Activated naive CD4-positive, alpha-beta T cell treated with anti-CD3 and anti-CD28 coated beads, Interleukin-2, amount 10 ng/mL, durations not matched to agents 7 days and 5 days (primary cell): ENCODE measurements at regions not wholly inside any gene's neighbourhood (a gene's known extent, or its start where the extent isn't known, plus 50 kb on each side); places are given as distances from the start of the nearest gene placed in this dataset.

ENCODE experiments used
- CTCF ChIA-PET: fragments of 350-600 bp; sonication (Branson Sonifier 250); formaldehyde crosslinking; loops from one replicate; lab custom pipeline; 2021; ENCODE audit warnings: antibody characterized with exemption; lab: Charles Lee
- DNase-seq: peaks from one replicate; pipeline ENCODE4 v3.0.0-alpha.2; 2020
- H3K27ac Mint-ChIP-seq: one replicate; pipeline ENCODE4 v1.8.0; 2021; ENCODE audit warnings: mild to moderate bottlenecking, moderate library complexity, mixed read lengths
- H3K27me3 Mint-ChIP-seq: one replicate; pipeline ENCODE4 v1.8.0; 2021; ENCODE audit warnings: mild to moderate bottlenecking, mixed read lengths
- H3K36me3 Mint-ChIP-seq: one replicate; pipeline ENCODE4 v1.8.0; 2021; ENCODE audit warnings: mixed read lengths
- H3K4me1 Mint-ChIP-seq: one replicate; pipeline ENCODE4 v1.8.0; 2021; ENCODE audit warnings: mixed read lengths
- H3K4me3 Mint-ChIP-seq: one replicate; pipeline ENCODE4 v1.8.0; 2021; ENCODE audit warnings: mild to moderate bottlenecking, moderate library complexity, mixed read lengths
- H3K9me3 Mint-ChIP-seq: one replicate; pipeline ENCODE4 v1.8.0; 2021; ENCODE audit warnings: mixed read lengths

DNA sequence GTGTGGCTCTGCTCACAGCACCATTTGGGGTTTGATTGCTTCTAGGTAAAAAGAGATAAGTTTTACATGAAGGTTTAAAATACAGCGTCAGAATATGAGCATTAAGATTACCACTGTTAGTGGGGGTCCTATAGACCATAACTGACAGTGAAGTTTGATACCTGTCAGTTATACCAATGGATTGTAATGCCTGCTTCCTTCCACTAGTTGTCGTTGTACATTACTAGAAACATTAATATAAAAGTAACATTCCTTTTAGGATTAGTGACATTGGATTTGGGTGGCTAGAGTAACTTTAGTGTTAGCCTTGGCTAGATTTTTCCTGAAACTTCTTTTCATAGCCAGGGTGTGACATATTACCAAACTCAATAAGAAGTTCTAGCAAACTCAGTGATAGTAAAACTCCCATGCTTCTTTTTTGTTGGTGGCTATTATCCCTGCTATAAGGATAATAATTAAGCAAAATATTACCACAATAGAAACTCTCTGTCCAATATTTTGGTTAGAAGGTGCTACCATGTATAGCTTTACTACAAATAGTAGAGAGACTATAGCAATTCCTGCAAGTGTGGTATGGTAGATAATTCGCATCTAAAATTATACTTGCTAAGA is 57.1 kb downstream of the FAM181B start:
- Mint-ChIP-seq H3K4me1 (no peaks in the 10 kb centered on the region), H3K36me3 (no peaks in the 10 kb centered on the region), H3K9me3 (no peaks in the 10 kb centered on the region), H3K27me3 (peaks cover 4% of the 10 kb centered on the region), H3K27ac (no peak overlapping the region), H3K4me3 (no peak overlapping the region)
- DNase-seq = no peak
- CTCF ChIA-PET = interaction anchor here (0.6 to 1.3 kb wide), 3 partner anchors 10 to 1889 kb away, joined by 3 to 7 read pairs (median 3); no protein-coding TSS in a partner anchor

- Mint-ChIP-seq H3K27me3 (peaks cover 4% of the 10 kb centered on the region), H3K4me3 (no peak overlapping the region), H3K4me1 (no peaks in the 10 kb centered on the region), H3K9me3 (no peaks in the 10 kb centered on the region), H3K36me3 (no peaks in the 10 kb centered on the region), H3K27ac (no peak overlapping the region)
- CTCF ChIA-PET = interaction anchor here (1.3 kb wide), 1 partner anchor 26 kb away, joined by 7 read pairs; no protein-coding TSS in a partner anchor
- no peak for DNase-seq
Measured at GRCh38 chr11:82675838-82676237, 57.8 kb downstream of the FAM181B start.

DNA sequence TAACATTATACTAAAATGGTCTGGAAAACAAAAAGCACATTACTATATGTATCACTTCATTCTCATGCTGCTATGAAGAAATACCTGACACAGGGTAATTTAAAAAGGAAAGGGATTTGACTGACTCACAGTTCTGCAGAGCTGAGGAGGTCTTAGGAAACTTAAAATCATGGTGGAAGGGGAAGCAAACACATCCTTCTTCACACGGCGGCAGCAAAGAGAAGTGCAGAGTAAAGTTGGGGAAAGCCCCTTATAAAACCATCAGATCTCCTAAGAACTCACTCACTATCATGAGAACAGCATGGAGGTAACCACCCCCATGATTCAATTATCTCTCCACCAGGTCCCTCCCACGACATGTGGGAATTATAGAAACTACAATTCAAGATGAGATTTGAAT is 60.0 kb downstream of the FAM181B start:
- H3K4me3 Mint-ChIP-seq = no peak overlapping the region
- H3K27me3 Mint-ChIP-seq = peaks cover 2% of the 10 kb centered on the region
- H3K27ac Mint-ChIP-seq = no peak overlapping the region
- H3K9me3 Mint-ChIP-seq = no peaks in the 10 kb centered on the region
- CTCF ChIA-PET = interaction anchor here (1.1 kb wide), 1 partner anchor 10 kb away, joined by 4 read pairs; no protein-coding TSS in a partner anchor
- DNase-seq = no peak
- no peaks in the 10 kb centered on the region for H3K36me3 Mint-ChIP-seq
- no peaks in the 10 kb centered on the region for H3K4me1 Mint-ChIP-seq

DNA sequence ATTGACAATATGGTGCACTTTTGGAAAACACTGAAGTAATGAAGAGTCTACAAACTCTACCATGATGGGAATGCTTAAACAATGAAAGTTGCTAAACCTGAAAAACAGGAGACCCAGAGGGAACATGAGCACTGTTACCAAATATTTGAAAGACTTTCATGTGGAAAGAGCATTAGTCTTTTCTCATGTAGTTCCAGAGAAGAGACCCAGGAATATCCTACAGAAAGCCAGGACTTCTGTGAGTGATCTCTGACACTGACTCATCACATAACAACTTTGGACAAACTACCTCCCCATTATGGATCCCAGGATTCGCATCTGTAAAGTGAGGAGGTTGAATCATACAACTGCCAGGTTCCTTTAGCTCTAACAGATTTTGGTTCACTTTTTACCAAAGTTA is 62.2 kb downstream of the FAM181B start:
- H3K27ac Mint-ChIP-seq = no peak overlapping the region
- DNase-seq = no peak
- no peaks in the 10 kb centered on the region for H3K9me3 Mint-ChIP-seq
- H3K4me3 Mint-ChIP-seq = no peak overlapping the region
- H3K4me1 Mint-ChIP-seq = no peaks in the 10 kb centered on the region
- peaks cover 4% of the 10 kb centered on the region for H3K27me3 Mint-ChIP-seq
- CTCF ChIA-PET = no interaction called here
- no peaks in the 10 kb centered on the region for H3K36me3 Mint-ChIP-seq

DNA sequence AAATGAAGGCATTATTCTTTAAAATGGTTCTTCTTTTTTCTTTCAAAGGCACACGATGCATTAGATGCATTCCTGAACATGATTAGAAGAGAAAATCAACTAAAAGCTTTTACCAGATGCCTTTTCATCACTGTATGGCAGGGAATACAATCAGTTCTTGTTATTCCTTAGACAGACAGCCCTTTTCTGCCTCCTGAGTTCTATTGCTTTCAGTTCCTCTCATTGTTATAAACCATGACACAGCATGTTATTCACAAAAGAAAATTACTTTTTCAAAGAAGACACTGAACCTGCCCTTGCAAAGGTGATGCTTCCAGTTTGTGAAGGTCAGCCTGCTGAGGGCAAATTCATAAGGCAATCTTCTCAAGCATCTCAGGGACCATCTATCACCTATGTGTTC is 70.1 kb downstream of the FAM181B start:
- Mint-ChIP-seq H3K9me3 (no peaks in the 10 kb centered on the region), H3K27me3 (peaks cover under 1% of the 10 kb centered on the region), H3K4me3 (no peak overlapping the region), H3K4me1 (no peaks in the 10 kb centered on the region), H3K27ac (no peak overlapping the region), H3K36me3 (no peaks in the 10 kb centered on the region)
- no peak for DNase-seq
- CTCF ChIA-PET = no interaction called here

DNA sequence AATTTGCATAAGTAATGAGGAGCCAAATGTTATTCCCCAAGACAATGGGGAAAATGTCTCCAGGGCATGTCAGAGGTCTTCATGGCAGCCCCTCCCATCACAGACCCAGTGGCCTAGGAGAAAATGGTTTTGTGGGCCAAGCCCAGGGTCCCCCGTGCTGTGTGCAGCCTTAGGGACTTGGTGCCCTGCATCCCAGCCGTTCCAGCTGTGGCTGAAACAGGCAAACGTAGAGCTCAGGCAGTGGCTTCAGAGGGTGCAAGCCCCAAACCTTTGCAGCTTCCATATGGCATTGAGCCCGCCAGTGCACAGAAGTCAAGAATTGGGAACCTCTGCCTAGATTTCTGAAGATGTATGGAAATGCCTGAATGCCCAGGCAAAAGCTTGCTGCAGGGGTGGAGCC is 79.9 kb downstream of the FAM181B start:
- Mint-ChIP-seq H3K27me3 (peaks cover 13% of the 10 kb centered on the region), H3K4me3 (no peak overlapping the region), H3K27ac (no peak overlapping the region), H3K4me1 (no peaks in the 10 kb centered on the region), H3K9me3 (no peaks in the 10 kb centered on the region), H3K36me3 (no peaks in the 10 kb centered on the region)
- CTCF ChIA-PET = no interaction called here
- DNase-seq = no peak

- no peaks in the 10 kb centered on the region for H3K9me3 Mint-ChIP-seq
- CTCF ChIA-PET = no interaction called here
- peaks cover 4% of the 10 kb centered on the region for H3K27me3 Mint-ChIP-seq
- DNase-seq = no peak
- H3K27ac Mint-ChIP-seq = no peak overlapping the region
- no peaks in the 10 kb centered on the region for H3K4me1 Mint-ChIP-seq
- H3K4me3 Mint-ChIP-seq = no peak overlapping the region
- no peaks in the 10 kb centered on the region for H3K36me3 Mint-ChIP-seq
Measured at GRCh38 chr11:82639251-82639650, 94.4 kb downstream of the FAM181B start.

GRCh38 chr11:82636615-82637014 is 97.0 kb downstream of the FAM181B start:
- CTCF ChIA-PET = no interaction called here
- Mint-ChIP-seq H3K27ac (no peak overlapping the region), H3K4me3 (no peak overlapping the region), H3K4me1 (peaks cover 4% of the 10 kb centered on the region), H3K27me3 (no peaks in the 10 kb centered on the region), H3K36me3 (no peaks in the 10 kb centered on the region), H3K9me3 (no peaks in the 10 kb centered on the region)
- DNase-seq = no peak

- Mint-ChIP-seq H3K4me3 (no peak overlapping the region), H3K36me3 (no peaks in the 10 kb centered on the region), H3K4me1 (peaks cover 4% of the 10 kb centered on the region), H3K9me3 (no peaks in the 10 kb centered on the region), H3K27me3 (no peaks in the 10 kb centered on the region), H3K27ac (no peak overlapping the region)
- DNase-seq = no peak
- CTCF ChIA-PET = no interaction called here
Measured at GRCh38 chr11:82634091-82634490, 99.6 kb downstream of the FAM181B start.

GRCh38 chr11:82631722-82632630 is 101.7 kb downstream of the FAM181B start:
- DNase-seq = no peak
- Mint-ChIP-seq H3K9me3 (peaks cover 6% of the 10 kb centered on the region), H3K36me3 (no peaks in the 10 kb centered on the region)

DNA sequence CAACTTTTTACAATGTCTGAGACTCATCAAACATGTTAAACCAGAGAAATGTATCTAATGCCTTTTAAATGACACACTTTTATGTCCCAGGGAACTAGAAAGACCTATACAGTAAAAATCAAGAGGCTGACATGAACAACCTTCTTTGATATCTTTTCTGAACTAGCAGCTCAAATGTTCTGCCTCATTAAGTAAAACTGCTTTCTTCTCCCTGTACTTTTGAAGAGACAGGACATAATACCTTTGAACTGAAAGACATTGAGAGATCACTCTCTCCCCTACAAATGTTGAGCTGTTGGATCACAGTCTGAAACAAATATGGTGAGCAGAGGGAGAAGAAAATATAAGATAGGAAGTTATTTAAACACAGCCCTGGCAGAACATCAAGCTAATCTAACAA is 123.0 kb downstream of the FAM181B start:
- Mint-ChIP-seq H3K4me1 (no peaks in the 10 kb centered on the region), H3K4me3 (no peak overlapping the region), H3K36me3 (no peaks in the 10 kb centered on the region), H3K9me3 (no peaks in the 10 kb centered on the region), H3K27ac (no peak overlapping the region), H3K27me3 (no peaks in the 10 kb centered on the region)
- CTCF ChIA-PET = no interaction called here
- no peak for DNase-seq

More at GRCh38 chr11:82631722-82632630, 101.7 kb downstream of the FAM181B start:
- Mint-ChIP-seq H3K27ac (no peak overlapping the region), H3K4me1 (peaks cover 4% of the 10 kb centered on the region), H3K4me3 (no peak overlapping the region), H3K27me3 (no peaks in the 10 kb centered on the region)
- CTCF ChIA-PET = no interaction called here

DNA sequence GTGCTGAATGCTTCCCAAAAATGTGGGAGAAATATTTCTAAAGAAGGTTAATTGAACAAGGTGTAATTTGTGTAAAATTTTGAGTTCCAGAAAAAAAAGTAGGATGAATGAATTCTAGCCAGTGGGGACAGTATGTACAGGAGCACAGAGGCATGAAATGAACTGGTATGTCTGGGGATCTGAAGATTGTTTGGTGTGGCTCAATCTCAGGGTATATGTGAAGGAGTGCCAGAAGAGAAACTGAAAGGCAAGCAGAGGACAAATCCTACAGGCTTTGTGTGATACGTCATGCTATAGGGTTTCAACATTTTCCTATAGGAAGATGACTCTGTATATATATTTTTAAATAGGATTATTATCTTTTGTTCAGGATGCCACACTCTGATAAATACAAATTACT is 126.9 kb downstream of the FAM181B start:
- H3K9me3 Mint-ChIP-seq = no peaks in the 10 kb centered on the region
- peaks cover 7% of the 10 kb centered on the region for H3K27me3 Mint-ChIP-seq
- CTCF ChIA-PET = no interaction called here
- no peaks in the 10 kb centered on the region for H3K36me3 Mint-ChIP-seq
- H3K27ac Mint-ChIP-seq = no peak overlapping the region
- H3K4me3 Mint-ChIP-seq = no peak overlapping the region
- H3K4me1 Mint-ChIP-seq = no peaks in the 10 kb centered on the region
- no peak for DNase-seq

DNA sequence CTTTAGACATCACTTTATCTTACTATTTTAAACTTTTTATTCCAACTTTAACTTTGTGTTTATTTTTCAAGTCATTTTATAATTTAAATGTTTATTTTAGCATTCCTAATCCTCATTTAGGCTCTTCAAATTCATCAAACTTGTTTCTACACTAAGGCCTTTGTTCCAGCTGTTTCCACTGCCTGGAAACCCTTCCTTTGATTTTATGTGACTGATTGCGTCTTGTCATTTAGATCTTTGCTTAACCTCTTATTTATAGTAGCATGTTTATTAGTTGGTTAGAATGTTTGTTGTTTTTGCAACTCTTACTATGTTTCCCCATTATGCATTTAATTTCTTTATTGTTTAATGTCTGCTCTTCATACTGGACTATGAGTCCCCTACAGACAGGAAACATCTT is 132.0 kb downstream of the FAM181B start:
- Mint-ChIP-seq H3K27me3 (peaks cover 7% of the 10 kb centered on the region), H3K9me3 (no peaks in the 10 kb centered on the region), H3K4me1 (no peaks in the 10 kb centered on the region), H3K27ac (no peak overlapping the region), H3K4me3 (no peak overlapping the region), H3K36me3 (no peaks in the 10 kb centered on the region)
- CTCF ChIA-PET = no interaction called here
- DNase-seq = no peak

- CTCF ChIA-PET = no interaction called here
- Mint-ChIP-seq H3K4me1 (no peaks in the 10 kb centered on the region), H3K27ac (no peak overlapping the region), H3K4me3 (no peak overlapping the region), H3K9me3 (no peaks in the 10 kb centered on the region), H3K27me3 (peaks cover 7% of the 10 kb centered on the region), H3K36me3 (no peaks in the 10 kb centered on the region)
- DNase-seq = no peak
Measured at GRCh38 chr11:82599836-82600235, 133.8 kb downstream of the FAM181B start.

DNA sequence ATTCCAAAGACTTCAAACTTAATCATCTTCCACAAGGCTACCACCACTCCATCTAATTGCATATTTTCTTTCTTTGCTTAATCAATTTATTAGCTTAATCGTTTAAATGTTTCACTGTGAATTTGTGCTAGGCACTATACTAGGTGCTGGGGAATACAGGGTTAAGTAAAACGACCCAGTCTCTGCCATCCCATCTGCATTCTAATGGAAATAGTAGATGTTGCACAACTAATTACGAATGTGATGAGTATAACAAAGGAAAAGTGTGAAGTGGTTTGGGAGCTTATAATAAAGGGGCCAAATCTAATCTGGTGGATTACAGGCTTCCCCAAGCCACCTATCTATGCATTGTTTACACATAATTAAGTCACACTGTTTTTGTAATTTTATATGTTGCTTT is 147.1 kb downstream of the FAM181B start:
- H3K4me1 Mint-ChIP-seq = no peaks in the 10 kb centered on the region
- CTCF ChIA-PET = no interaction called here
- no peaks in the 10 kb centered on the region for H3K9me3 Mint-ChIP-seq
- H3K27me3 Mint-ChIP-seq = no peaks in the 10 kb centered on the region
- H3K27ac Mint-ChIP-seq = no peak overlapping the region
- H3K4me3 Mint-ChIP-seq = no peak overlapping the region
- DNase-seq = no peak
- no peaks in the 10 kb centered on the region for H3K36me3 Mint-ChIP-seq
